Activated T-cell treated with anti-CD3 and anti-CD28 coated beads, Interleukin-2, amount 50 U/mL, for 4 hours (primary cell): ENCODE measurements at regions not wholly inside any gene's neighbourhood (a gene's known extent, or its start where the extent isn't known, plus 50 kb on each side); places are given as distances from the start of the nearest gene placed in this dataset.
"Not testable (repeated sequence)": the region's sequence is repeated elsewhere in the genome, so short reads cannot be mapped to it uniquely, and the experiment has no call there.

Source experiments
- ATAC-seq, 2 donors: fragments of 200-7000 bp; cut with Tn5 transposase; one replicate each; pipeline ENCODE4 v1.10.0; 2021
- DNase-seq: peaks from one replicate; pipeline ENCODE4 v3.0.0-alpha.2; 2020
- H3K27me3 Mint-ChIP-seq: one replicate; pipeline ENCODE4 v1.8.0; 2021; ENCODE audit warnings: low read depth, mixed read lengths
- H3K36me3 Mint-ChIP-seq: one replicate; pipeline ENCODE4 v1.8.0; 2022; ENCODE audit warnings: mixed read lengths; ENCODE audit not compliant: insufficient read depth
- H3K4me1 Mint-ChIP-seq: one replicate; pipeline ENCODE4 v1.8.0; 2021; ENCODE audit warnings: low read depth, mixed read lengths
- H3K4me3 Mint-ChIP-seq: one replicate; pipeline ENCODE4 v1.8.0; 2021; ENCODE audit warnings: mild to moderate bottlenecking, moderate library complexity, mixed read lengths
- H3K9me3 Mint-ChIP-seq: one replicate; pipeline ENCODE4 v1.8.0; 2021; ENCODE audit warnings: mixed read lengths

GRCh38 chr9:72471096-72471495 is 50.3 kb upstream of the TMC1 start:
- no peak for ATAC-seq
- Mint-ChIP-seq H3K9me3 (no peaks in the 10 kb centered on the region), H3K4me1 (peaks cover 17% of the 10 kb centered on the region), H3K36me3 (no peaks in the 10 kb centered on the region), H3K4me3 (no peak overlapping the region), H3K27me3 (no peaks in the 10 kb centered on the region)
- DNase-seq: no peak

DNA sequence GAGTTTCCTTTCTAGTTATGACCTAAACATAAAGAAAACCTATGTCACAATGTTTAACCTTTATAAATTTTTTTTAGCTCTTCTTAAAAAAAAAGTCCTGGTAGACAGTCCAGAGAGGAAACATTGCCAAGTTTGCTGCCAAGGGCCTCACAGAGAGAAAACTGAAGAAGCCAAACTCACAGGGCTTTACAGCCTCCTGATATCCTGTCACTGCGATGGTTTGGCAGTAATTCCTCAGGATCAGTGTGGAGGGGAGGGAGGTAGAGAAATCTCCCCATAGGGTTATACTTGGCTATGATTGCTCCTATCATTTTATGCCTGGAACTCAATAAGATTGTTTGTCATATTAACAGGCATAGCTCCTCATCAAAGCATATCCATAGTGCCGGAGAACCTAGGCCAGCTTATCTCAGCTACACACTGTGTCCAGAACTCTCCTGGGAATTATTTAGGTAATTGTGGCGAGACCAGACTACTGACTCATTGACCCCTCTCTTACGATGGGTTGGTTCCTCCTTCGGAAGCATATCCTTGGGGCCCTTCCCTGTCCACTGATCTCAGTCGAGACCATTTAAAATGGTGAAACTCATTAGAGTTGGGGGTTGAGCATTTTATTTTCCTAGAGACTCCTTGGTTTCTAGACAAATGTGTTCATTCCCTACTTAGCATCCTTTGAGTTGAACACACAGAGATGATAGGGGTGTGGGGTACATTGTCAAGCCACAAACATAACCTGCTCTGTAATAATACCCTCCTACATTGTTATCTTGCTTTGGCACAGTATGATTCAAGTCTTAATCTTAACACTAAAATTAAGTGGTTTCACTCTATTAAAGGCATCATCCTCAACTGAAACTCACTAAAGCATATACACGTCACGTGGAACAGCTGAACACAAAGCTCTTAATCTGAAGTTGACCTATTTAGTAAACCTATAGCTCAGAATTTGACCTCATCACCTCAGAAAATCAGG is 53.4 kb upstream of the TMC1 start:
- H3K4me3 Mint-ChIP-seq: no peak overlapping the region
- no peak for ATAC-seq

GRCh38 chr9:72465593-72465984 is 55.8 kb upstream of the TMC1 start:
- Mint-ChIP-seq H3K9me3 (no peaks in the 10 kb centered on the region), H3K4me3 (no peak overlapping the region), H3K36me3 (no peaks in the 10 kb centered on the region), H3K4me1 (peaks cover 8% of the 10 kb centered on the region), H3K27me3 (no peaks in the 10 kb centered on the region)
- no peak for ATAC-seq
- no peak for DNase-seq

More for the DNA sequence above, 53.4 kb upstream of the TMC1 start:
- Mint-ChIP-seq H3K4me1 (peaks cover 11% of the 10 kb centered on the region), H3K27me3 (no peaks in the 10 kb centered on the region), H3K9me3 (no peaks in the 10 kb centered on the region), H3K36me3 (no peaks in the 10 kb centered on the region)
- no peak for DNase-seq

- H3K27me3 Mint-ChIP-seq: no peaks in the 10 kb centered on the region
- H3K4me3 Mint-ChIP-seq: no peak overlapping the region
- DNase-seq (no peak), ATAC-seq (no peak)
- H3K4me1 Mint-ChIP-seq: peaks cover 8% of the 10 kb centered on the region
- H3K36me3 Mint-ChIP-seq: no peaks in the 10 kb centered on the region
- H3K9me3 Mint-ChIP-seq: no peaks in the 10 kb centered on the region
Observed at GRCh38 chr9:72464857-72465592, 56.4 kb upstream of the TMC1 start.

DNA sequence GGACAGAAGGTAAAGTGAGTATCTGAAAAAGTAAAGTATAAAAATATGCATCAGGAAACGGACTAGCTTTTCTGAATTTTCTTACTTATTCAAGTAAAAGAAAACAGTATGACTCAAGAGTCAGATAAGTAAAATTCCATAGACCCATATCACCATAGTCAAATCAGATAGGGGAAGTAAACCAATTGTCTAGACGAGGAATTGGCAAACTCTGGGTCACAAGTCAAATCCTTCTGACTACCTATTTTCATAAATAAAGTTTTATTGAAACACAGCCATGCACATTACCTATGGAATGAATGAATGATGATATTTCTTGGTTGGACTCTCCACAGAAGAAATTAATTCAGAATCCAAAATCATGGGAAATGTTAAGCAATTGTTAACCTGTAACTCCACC is 59.1 kb upstream of the TMC1 start:
- no peak overlapping the region for H3K4me3 Mint-ChIP-seq
- H3K36me3 Mint-ChIP-seq: no peaks in the 10 kb centered on the region
- no peak for DNase-seq
- H3K27me3 Mint-ChIP-seq: no peaks in the 10 kb centered on the region
- H3K4me1 Mint-ChIP-seq: peaks cover 18% of the 10 kb centered on the region
- no peak for ATAC-seq
- H3K9me3 Mint-ChIP-seq: no peaks in the 10 kb centered on the region

- DNase-seq: no peak
- H3K9me3 Mint-ChIP-seq: no peaks in the 10 kb centered on the region
- H3K4me1 Mint-ChIP-seq: peaks cover 18% of the 10 kb centered on the region
- no peak for ATAC-seq
- no peaks in the 10 kb centered on the region for H3K27me3 Mint-ChIP-seq
- H3K4me3 Mint-ChIP-seq: no peak overlapping the region
- H3K36me3 Mint-ChIP-seq: no peaks in the 10 kb centered on the region
Observed at GRCh38 chr9:72460342-72461312, 60.8 kb upstream of the TMC1 start.

DNA sequence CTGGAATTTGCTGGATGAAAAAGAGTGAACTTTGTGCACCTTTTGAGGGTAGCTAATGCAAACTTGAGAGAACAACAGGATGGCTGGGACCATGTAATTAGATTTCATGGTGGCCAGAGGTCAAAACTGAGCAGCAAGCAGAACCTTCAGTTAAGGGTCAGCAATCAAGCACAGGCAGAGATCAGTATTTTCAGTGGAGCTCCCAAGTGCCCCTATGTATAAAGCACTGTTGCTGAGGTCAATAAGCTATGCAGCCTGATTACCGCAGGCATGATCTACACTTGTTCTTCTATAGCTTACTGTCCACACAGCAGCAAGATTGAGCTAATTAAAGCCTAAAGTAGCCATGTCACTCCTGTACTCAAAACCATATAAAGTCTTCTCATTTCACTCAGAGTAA is 62.1 kb upstream of the TMC1 start:
- H3K36me3 Mint-ChIP-seq: no peaks in the 10 kb centered on the region
- no peaks in the 10 kb centered on the region for H3K9me3 Mint-ChIP-seq
- H3K4me3 Mint-ChIP-seq: no peak overlapping the region
- ATAC-seq: no peak
- H3K4me1 Mint-ChIP-seq: peaks cover 12% of the 10 kb centered on the region
- H3K27me3 Mint-ChIP-seq: no peaks in the 10 kb centered on the region
- DNase-seq: no peak

DNA sequence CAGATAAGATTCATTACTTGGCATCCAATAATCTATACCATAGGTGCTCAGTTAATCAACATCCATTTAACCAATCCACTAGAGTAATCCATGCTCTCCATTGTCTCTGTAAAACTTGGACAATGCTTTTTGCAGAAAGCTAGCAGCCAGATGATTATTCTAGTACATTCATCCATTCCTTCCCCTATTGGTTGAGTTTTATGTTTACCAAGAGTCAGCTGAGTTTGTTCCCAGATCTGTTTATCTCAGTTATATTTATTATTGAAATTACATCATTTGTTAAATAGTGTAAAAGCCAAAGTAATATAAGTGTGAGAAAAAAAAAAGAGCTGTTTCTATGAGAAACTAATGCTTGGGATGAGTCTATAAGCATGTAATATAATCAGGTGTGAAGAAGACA is 63.3 kb upstream of the TMC1 start:
- no peaks in the 10 kb centered on the region for H3K36me3 Mint-ChIP-seq
- H3K4me3 Mint-ChIP-seq: no peak overlapping the region
- DNase-seq: no peak
- no peak for ATAC-seq
- no peaks in the 10 kb centered on the region for H3K27me3 Mint-ChIP-seq
- no peaks in the 10 kb centered on the region for H3K9me3 Mint-ChIP-seq
- peaks cover 12% of the 10 kb centered on the region for H3K4me1 Mint-ChIP-seq

GRCh38 chr9:72457366-72457765 is 64.0 kb upstream of the TMC1 start:
- ATAC-seq (no peak), DNase-seq (no peak)
- Mint-ChIP-seq H3K4me3 (no peak overlapping the region), H3K4me1 (peaks cover 12% of the 10 kb centered on the region), H3K27me3 (no peaks in the 10 kb centered on the region), H3K36me3 (no peaks in the 10 kb centered on the region), H3K9me3 (no peaks in the 10 kb centered on the region)

- Mint-ChIP-seq H3K27me3 (no peaks in the 10 kb centered on the region), H3K4me1 (peaks cover 12% of the 10 kb centered on the region), H3K9me3 (no peaks in the 10 kb centered on the region), H3K36me3 (no peaks in the 10 kb centered on the region), H3K4me3 (no peak overlapping the region)
- DNase-seq (no peak), ATAC-seq (no peak)
Observed at GRCh38 chr9:72454871-72455491, 66.4 kb upstream of the TMC1 start.

DNA sequence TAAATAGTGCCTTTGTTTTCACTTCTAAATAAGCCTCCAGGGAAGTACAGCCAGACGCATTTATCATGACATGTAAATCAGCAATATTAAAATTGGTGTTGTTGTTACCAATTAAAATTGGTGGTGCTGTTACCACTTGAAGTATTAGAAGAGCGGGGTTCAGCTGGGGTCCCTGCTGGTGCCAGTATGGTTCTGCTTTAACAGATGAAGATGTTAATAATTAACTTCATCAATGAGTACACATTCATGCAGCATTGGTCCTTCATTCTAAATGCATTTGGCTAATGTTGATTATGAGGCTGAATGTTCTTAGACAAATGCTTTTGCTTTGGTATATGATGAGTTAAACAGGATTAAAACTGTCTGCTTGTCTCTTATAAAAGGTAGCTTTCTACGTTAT is 67.6 kb upstream of the TMC1 start:
- DNase-seq (no peak), ATAC-seq (no peak)
- H3K4me3 Mint-ChIP-seq: no peak overlapping the region
- H3K27me3 Mint-ChIP-seq: peaks cover 4% of the 10 kb centered on the region
- no peaks in the 10 kb centered on the region for H3K36me3 Mint-ChIP-seq
- peaks cover 11% of the 10 kb centered on the region for H3K4me1 Mint-ChIP-seq
- no peaks in the 10 kb centered on the region for H3K9me3 Mint-ChIP-seq

DNA sequence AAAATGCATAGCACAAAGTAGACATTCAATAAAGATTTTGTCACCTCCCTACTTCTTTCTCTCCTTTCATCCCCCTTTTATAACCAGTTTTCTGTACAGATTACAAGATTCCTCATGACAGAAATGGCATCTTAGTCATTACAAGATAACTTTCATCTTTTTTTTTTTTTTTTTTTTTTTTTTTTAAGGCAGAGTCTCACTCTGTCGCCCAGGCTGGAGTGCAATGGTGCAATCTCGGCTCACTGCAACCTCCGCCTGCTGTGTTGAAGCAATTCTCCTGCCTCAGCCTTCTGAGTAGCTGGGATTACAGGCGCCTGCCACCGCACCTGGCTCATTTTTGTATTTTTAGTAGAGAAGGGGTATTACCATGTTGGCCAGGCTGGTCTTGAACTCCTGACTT is 75.2 kb upstream of the TMC1 start:
- H3K4me3 Mint-ChIP-seq, H3K9me3 Mint-ChIP-seq, DNase-seq, H3K36me3 Mint-ChIP-seq, ATAC-seq, H3K27me3 Mint-ChIP-seq: not testable (repeated sequence)
- peaks cover 27% of the 10 kb centered on the region for H3K4me1 Mint-ChIP-seq

DNA sequence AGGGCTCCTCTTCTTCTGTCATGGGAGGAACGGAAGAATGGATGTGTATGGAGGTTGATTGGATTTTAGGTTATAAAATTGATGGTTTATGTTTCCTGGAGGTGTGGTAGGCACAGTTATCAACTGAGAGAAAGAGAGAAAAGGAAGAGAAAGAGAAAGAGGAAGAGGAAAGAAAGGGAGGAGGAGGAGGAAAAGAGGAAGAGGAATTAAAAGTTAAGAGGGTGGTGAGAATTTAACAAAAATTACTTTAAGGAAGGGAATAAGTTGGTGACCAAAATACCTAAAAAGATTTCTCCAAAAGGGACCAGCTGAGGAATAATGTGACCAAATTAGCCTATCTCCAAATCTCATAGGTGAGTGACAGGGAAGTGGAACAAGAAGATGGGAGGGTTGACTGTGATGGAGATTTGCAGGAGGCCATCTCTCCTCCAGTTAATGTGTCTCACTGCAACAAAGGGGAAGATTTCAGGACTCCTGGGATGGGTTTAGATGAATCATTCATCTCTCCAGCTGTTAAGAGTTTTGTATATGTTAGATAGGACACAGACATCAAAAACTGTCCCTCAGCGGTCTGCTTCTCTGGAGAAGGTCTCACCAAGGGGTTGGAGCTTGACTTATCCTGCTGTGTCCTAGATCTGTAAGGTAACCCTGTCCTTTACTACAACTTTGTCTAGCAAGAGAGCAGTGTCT is 76.0 kb upstream of the TMC1 start:
- Mint-ChIP-seq H3K36me3 (no peaks in the 10 kb centered on the region), H3K27me3 (peaks cover 7% of the 10 kb centered on the region), H3K9me3 (no peaks in the 10 kb centered on the region), H3K4me3 (no peak overlapping the region), H3K4me1 (peaks cover 27% of the 10 kb centered on the region)
- no peak for ATAC-seq
- no peak for DNase-seq
